Body of pancreas (tissue), 4 donors: ENCODE measurements at regions not wholly inside any gene's neighbourhood (a gene's known extent, or its start where the extent isn't known, plus 50 kb on each side); places are given as distances from the start of the nearest gene placed in this dataset.

Experiments
- CTCF ChIP-seq, 7 experiments: fragments of 450-650 bp in 4 of 7; fragments of 200-600 bp in 3 of 7; sonication (generic) in 3 of 7; IDR thresholded peaks; one replicate each; pipeline ENCODE4 v1.5.1; 2016 to 2019; ENCODE audit warnings: antibody characterized with exemption in 7 of 7
- POLR2A ChIP-seq, 3 donors: fragments of 450-650 bp; IDR thresholded peaks; one replicate each; pipeline ENCODE4 v1.6.1; 2016; ENCODE audit warnings: antibody characterized with exemption in 3 of 3, mild to moderate bottlenecking in 2 of 3

GRCh38 chr5:74382123-74382855, 258.2 kb downstream of the ENC1 start:
- TF ChIP-seq CTCF (IDR thresholded peaks at IDR 0.05): no peak
- TF ChIP-seq POLR2A (IDR thresholded peaks at IDR 0.05): no peak
